T-helper 9 cell (primary cell): ENCODE measurements at regions not wholly inside any gene's neighbourhood (a gene's known extent, or its start where the extent isn't known, plus 50 kb on each side); places are given as distances from the start of the nearest gene placed in this dataset.

Experiments used
- DNase-seq: peaks from one replicate; pipeline ENCODE4 v3.0.0-alpha.2; 2020

DNA sequence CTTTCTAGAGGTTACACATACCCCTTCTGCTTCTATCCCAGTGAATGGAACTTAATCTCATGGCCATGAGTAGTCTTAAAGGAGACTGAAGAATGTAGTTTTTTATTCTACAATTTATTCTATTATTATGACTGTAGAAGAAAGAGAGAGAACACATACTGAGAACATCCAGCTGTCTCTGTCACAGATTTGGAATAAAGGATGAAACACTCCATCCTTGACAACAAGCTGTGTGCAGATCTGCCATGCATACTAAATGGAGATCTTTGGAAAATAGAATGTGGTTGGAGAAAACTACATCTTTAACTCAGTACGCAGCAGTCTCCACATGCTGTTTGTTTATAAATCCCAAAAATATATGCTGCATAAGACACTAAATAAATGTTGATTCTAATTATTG, 54.1 kb upstream of the NUDT7 start:
- no peak for DNase-seq

DNA sequence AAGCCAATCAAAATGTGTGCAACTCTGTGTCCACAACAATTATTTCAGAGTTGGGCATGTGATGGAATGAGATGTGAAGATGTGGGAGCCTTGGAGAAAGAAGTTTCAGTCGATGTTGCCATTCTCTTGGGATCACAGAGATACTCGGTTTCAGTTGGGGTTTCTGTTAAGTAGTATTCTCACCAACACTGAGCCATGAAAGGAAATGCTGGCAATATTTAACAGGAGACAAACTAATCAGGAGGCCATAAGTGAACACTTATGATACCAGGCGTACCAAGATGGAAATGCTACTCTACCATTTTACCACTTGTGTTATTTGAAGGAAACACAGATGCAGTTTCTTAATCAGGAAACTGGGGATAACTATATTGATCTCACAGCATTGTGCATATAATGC, 53.3 kb upstream of the NUDT7 start:
- DNase-seq = no peak
